ENCODE measurements at regions not wholly inside any gene's neighbourhood (a gene's known extent, or its start where the extent isn't known, plus 50 kb on each side); places are given as distances from the start of the nearest gene placed in this dataset.

- H3K4me2 ChIP-seq (ENCODE audit: insufficient read depth, low read length, poor library complexity, severe bottlenecking), result no peak overlapping the region
- H2AFZ ChIP-seq (ENCODE audit: low read length), result no peak overlapping the region
- no peak overlapping the region for H2BK12ac ChIP-seq (ENCODE audit: low read length)
- H3K4me3 ChIP-seq (ENCODE audit: low read length in 2 of 2), result no peak overlapping the region
- H2BK120ac ChIP-seq (ENCODE audit: low read depth, low read length), result no peak overlapping the region
- H2BK5ac ChIP-seq (ENCODE audit: low read length), result no peak overlapping the region
- H3K9me3 ChIP-seq (replicated peaks in 1 of 2; ENCODE audit: control insufficient read depth in 2 of 2, insufficient read depth in 1 of 2, low read depth in 1 of 2, low read length in 2 of 2), result no peaks in the 10 kb centered on the region
- H3K27ac ChIP-seq (replicated peaks; ENCODE audit: low read length), result no peak overlapping the region
- H2AK5ac ChIP-seq (ENCODE audit: low read depth, low read length), result no peak overlapping the region
- H4K91ac ChIP-seq (ENCODE audit: low read depth, low read length, poor library complexity), result no peak overlapping the region
- no peak overlapping the region for H3K18ac ChIP-seq (ENCODE audit: low read length)
- DNase-seq (ENCODE audit: low spot score), result no peak
- H3K79me1 ChIP-seq (ENCODE audit: low read depth, low read length), result no peaks in the 10 kb centered on the region
- no peak overlapping the region for H3K4ac ChIP-seq (ENCODE audit: low read length)
- peaks cover 0 to 1% of the 10 kb centered on the region in 2 donors for H3K4me1 ChIP-seq (ENCODE audit: control insufficient read depth in 2 of 2, insufficient read depth in 1 of 2, low read depth in 1 of 2, low read length in 2 of 2)
- H3K23ac ChIP-seq (ENCODE audit: low read depth, low read length, poor library complexity), result no peak overlapping the region
- peaks cover 0 to 26% (median 0%) of the 10 kb centered on the region in 3 experiments for H3K27me3 ChIP-seq (ENCODE audit: control insufficient read depth in 3 of 3, insufficient read depth in 3 of 3, low read depth in 1 of 3, low read length in 3 of 3)
- no peak overlapping the region for H2BK15ac ChIP-seq (ENCODE audit: low read length)
- H3K36me3 ChIP-seq (replicated peaks in 1 of 2; ENCODE audit: control insufficient read depth in 2 of 2, insufficient read depth in 2 of 2, low read length in 2 of 2), result no peaks in the 10 kb centered on the region
- H3K14ac ChIP-seq (ENCODE audit: low read length), result no peak overlapping the region
- no CpG with 5 or more reads among the region's 1 CpG for WGBS, 2 donors (ENCODE audit: extremely low coverage in 2 of 2, insufficient read length in 2 of 2, insufficient replicate concordance in 1 of 2)
- no peak overlapping the region for H4K8ac ChIP-seq (ENCODE audit: low read depth, low read length)
- no peak overlapping the region for H3K9ac ChIP-seq (ENCODE audit: low read depth, low read length, poor library complexity)
These were observed 233.7 kb upstream of the CADM1 start for GRCh38 chr11:115737875-115738274.

DNA sequence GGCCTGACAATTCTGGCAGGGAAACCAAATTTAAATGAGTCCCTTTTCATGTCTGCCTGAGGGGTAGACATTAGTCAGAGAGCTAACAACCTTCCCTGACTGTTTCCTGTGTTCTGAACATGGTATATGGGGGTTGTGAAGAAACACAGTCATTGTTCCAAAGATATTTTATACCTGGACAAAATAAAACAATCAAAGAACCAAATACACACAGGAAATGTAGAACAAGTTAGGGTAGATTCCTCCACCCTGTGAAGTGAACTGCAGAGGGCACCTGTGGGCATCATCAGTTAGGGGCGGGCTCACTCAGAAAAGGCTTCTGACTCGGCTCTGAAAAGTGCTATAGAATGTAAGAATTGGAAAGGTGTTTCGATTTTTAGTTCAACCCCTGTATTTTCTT, 231.9 kb upstream of the CADM1 start:
- H2BK15ac ChIP-seq (ENCODE audit: low read length), result no peak overlapping the region
- no peak overlapping the region for H3K27ac ChIP-seq (replicated peaks; ENCODE audit: low read length)
- no peak overlapping the region for H3K14ac ChIP-seq (ENCODE audit: low read length)
- H3K18ac ChIP-seq (ENCODE audit: low read length), result no peak overlapping the region
- H3K9me3 ChIP-seq (replicated peaks in 1 of 2; ENCODE audit: control insufficient read depth in 2 of 2, insufficient read depth in 1 of 2, low read depth in 1 of 2, low read length in 2 of 2), result no peaks in the 10 kb centered on the region
- no peak overlapping the region for H3K23ac ChIP-seq (ENCODE audit: low read depth, low read length, poor library complexity)
- no peak overlapping the region for H2BK12ac ChIP-seq (ENCODE audit: low read length)
- WGBS, 2 donors (ENCODE audit: extremely low coverage in 2 of 2, insufficient read length in 2 of 2, insufficient replicate concordance in 1 of 2), result no CpG with 5 or more reads among the region's 3 CpGs
- no peak overlapping the region for H3K4me3 ChIP-seq (ENCODE audit: low read length in 2 of 2)
- no peak overlapping the region for H2AFZ ChIP-seq (ENCODE audit: low read length)
- H3K27me3 ChIP-seq (ENCODE audit: control insufficient read depth in 3 of 3, insufficient read depth in 3 of 3, low read depth in 1 of 3, low read length in 3 of 3), result peaks cover 0 to 15% (median 0%) of the 10 kb centered on the region in 3 experiments
- no peak overlapping the region for H3K4ac ChIP-seq (ENCODE audit: low read length)
- no peak overlapping the region for H3K4me2 ChIP-seq (ENCODE audit: insufficient read depth, low read length, poor library complexity, severe bottlenecking)
- H2AK5ac ChIP-seq (ENCODE audit: low read depth, low read length), result no peak overlapping the region
- no peaks in the 10 kb centered on the region for H3K36me3 ChIP-seq (replicated peaks in 1 of 2; ENCODE audit: control insufficient read depth in 2 of 2, insufficient read depth in 2 of 2, low read length in 2 of 2)
- H3K9ac ChIP-seq (ENCODE audit: low read depth, low read length, poor library complexity), result no peak overlapping the region
- H3K4me1 ChIP-seq (ENCODE audit: control insufficient read depth in 2 of 2, insufficient read depth in 1 of 2, low read depth in 1 of 2, low read length in 2 of 2), result peaks cover 0 to 1% of the 10 kb centered on the region in 2 donors
- DNase-seq (ENCODE audit: low spot score), result no peak
- H4K91ac ChIP-seq (ENCODE audit: low read depth, low read length, poor library complexity), result no peak overlapping the region
- H4K8ac ChIP-seq (ENCODE audit: low read depth, low read length), result no peak overlapping the region
- H2BK120ac ChIP-seq (ENCODE audit: low read depth, low read length), result no peak overlapping the region
- H2BK5ac ChIP-seq (ENCODE audit: low read length), result no peak overlapping the region
- no peaks in the 10 kb centered on the region for H3K79me1 ChIP-seq (ENCODE audit: low read depth, low read length)

- Histone ChIP-seq H3K9me3 (replicated peaks in 1 of 2; ENCODE audit: control insufficient read depth in 2 of 2, insufficient read depth in 1 of 2, low read depth in 1 of 2, low read length in 2 of 2) (peaks cover 0 to 1% of the 10 kb centered on the region in 2 donors), H3K14ac (ENCODE audit: low read length) (no peak overlapping the region), H4K91ac (ENCODE audit: low read depth, low read length, poor library complexity) (no peak overlapping the region), H3K4me1 (ENCODE audit: control insufficient read depth in 2 of 2, insufficient read depth in 1 of 2, low read depth in 1 of 2, low read length in 2 of 2) (peaks cover 0 to 6% of the 10 kb centered on the region in 2 donors), H3K79me1 (ENCODE audit: low read depth, low read length) (no peaks in the 10 kb centered on the region), H2BK120ac (ENCODE audit: low read depth, low read length) (no peak overlapping the region), H3K9ac (ENCODE audit: low read depth, low read length, poor library complexity) (no peak overlapping the region), H2BK12ac (ENCODE audit: low read length) (no peak overlapping the region), H3K4me2 (ENCODE audit: insufficient read depth, low read length, poor library complexity, severe bottlenecking) (no peak overlapping the region), H4K8ac (ENCODE audit: low read depth, low read length) (no peak overlapping the region), H3K4ac (ENCODE audit: low read length) (no peak overlapping the region), H2AFZ (ENCODE audit: low read length) (no peak overlapping the region), H3K18ac (ENCODE audit: low read length) (no peak overlapping the region), H3K23ac (ENCODE audit: low read depth, low read length, poor library complexity) (no peak overlapping the region), H3K36me3 (replicated peaks in 1 of 2; ENCODE audit: control insufficient read depth in 2 of 2, insufficient read depth in 2 of 2, low read length in 2 of 2) (no peaks in the 10 kb centered on the region), H3K27me3 (ENCODE audit: control insufficient read depth in 3 of 3, insufficient read depth in 3 of 3, low read depth in 1 of 3, low read length in 3 of 3) (peaks cover 0 to 4% (median 0%) of the 10 kb centered on the region in 3 experiments), H2BK5ac (ENCODE audit: low read length) (no peak overlapping the region), H3K27ac (replicated peaks; ENCODE audit: low read length) (no peak overlapping the region), H2AK5ac (ENCODE audit: low read depth, low read length) (no peak overlapping the region), H3K4me3 (ENCODE audit: low read length in 2 of 2) (no peak overlapping the region), H2BK15ac (ENCODE audit: low read length) (no peak overlapping the region)
- no peak for DNase-seq (ENCODE audit: low spot score)
- WGBS, 2 donors (ENCODE audit: extremely low coverage in 2 of 2, insufficient read length in 2 of 2, insufficient replicate concordance in 1 of 2), result no CpG with 5 or more reads among the region's 2 CpGs
These were observed 220.5 kb upstream of the CADM1 start for GRCh38 chr11:115724666-115725065.

DNA sequence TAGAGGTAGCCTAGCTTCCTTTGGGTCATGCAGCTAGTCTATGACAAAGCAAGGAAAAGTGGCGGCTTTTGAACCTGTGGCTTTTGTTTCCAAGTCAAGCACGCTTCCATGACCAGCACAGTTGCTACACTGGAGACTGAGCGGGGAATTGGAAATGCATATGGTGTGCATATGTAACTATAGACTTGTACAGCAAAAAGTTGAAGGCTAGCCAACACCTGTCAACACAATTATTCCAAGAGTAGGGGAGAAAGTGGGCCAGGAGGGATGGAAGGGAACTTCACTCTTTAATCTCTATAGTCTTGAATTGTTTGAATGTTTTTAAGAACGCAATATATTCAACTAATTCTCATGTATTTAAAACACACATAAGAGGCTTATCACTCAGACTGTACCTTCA, 218.5 kb upstream of the CADM1 start:
- no peak overlapping the region for H2BK15ac ChIP-seq (ENCODE audit: low read length)
- H3K9ac ChIP-seq (ENCODE audit: low read depth, low read length, poor library complexity), result no peak overlapping the region
- H3K18ac ChIP-seq (ENCODE audit: low read length), result no peak overlapping the region
- no peak overlapping the region for H2AK5ac ChIP-seq (ENCODE audit: low read depth, low read length)
- H3K27me3 ChIP-seq (ENCODE audit: control insufficient read depth in 3 of 3, insufficient read depth in 3 of 3, low read depth in 1 of 3, low read length in 3 of 3), result peaks cover 0 to 4% (median 0%) of the 10 kb centered on the region in 3 experiments
- no peak overlapping the region for H4K8ac ChIP-seq (ENCODE audit: low read depth, low read length)
- no peak overlapping the region for H2AFZ ChIP-seq (ENCODE audit: low read length)
- H3K27ac ChIP-seq (replicated peaks; ENCODE audit: low read length), result no peak overlapping the region
- no peak overlapping the region for H3K14ac ChIP-seq (ENCODE audit: low read length)
- H3K4me2 ChIP-seq (ENCODE audit: insufficient read depth, low read length, poor library complexity, severe bottlenecking), result no peak overlapping the region
- no peak overlapping the region for H3K4ac ChIP-seq (ENCODE audit: low read length)
- peaks cover 0 to 1% of the 10 kb centered on the region in 2 donors for H3K9me3 ChIP-seq (replicated peaks in 1 of 2; ENCODE audit: control insufficient read depth in 2 of 2, insufficient read depth in 1 of 2, low read depth in 1 of 2, low read length in 2 of 2)
- H3K36me3 ChIP-seq (replicated peaks in 1 of 2; ENCODE audit: control insufficient read depth in 2 of 2, insufficient read depth in 2 of 2, low read length in 2 of 2), result no peaks in the 10 kb centered on the region
- H2BK12ac ChIP-seq (ENCODE audit: low read length), result no peak overlapping the region
- no peaks in the 10 kb centered on the region for H3K79me1 ChIP-seq (ENCODE audit: low read depth, low read length)
- no peak overlapping the region for H3K23ac ChIP-seq (ENCODE audit: low read depth, low read length, poor library complexity)
- DNase-seq (ENCODE audit: low spot score), result no peak
- peaks cover 0 to 8% of the 10 kb centered on the region in 2 donors for H3K4me1 ChIP-seq (ENCODE audit: control insufficient read depth in 2 of 2, insufficient read depth in 1 of 2, low read depth in 1 of 2, low read length in 2 of 2)
- no peak overlapping the region for H3K4me3 ChIP-seq (ENCODE audit: low read length in 2 of 2)
- no CpG with 5 or more reads among the region's 4 CpGs for WGBS, 2 donors (ENCODE audit: extremely low coverage in 2 of 2, insufficient read length in 2 of 2, insufficient replicate concordance in 1 of 2)
- no peak overlapping the region for H4K91ac ChIP-seq (ENCODE audit: low read depth, low read length, poor library complexity)
- H2BK120ac ChIP-seq (ENCODE audit: low read depth, low read length), result no peak overlapping the region
- H2BK5ac ChIP-seq (ENCODE audit: low read length), result no peak overlapping the region

Measured in neuronal stem cell (in vitro differentiated cells).